ENCODE measurements at regions not wholly inside any gene's neighbourhood (a gene's known extent, or its start where the extent isn't known, plus 50 kb on each side); places are given as distances from the start of the nearest gene placed in this dataset.

GRCh38 chr9:126096340-126096739, 230.3 kb upstream of the MVB12B start:
- Histone ChIP-seq H3K36me3 (ENCODE audit: control insufficient read depth, insufficient read depth, low read length) (no peaks in the 10 kb centered on the region), H3K27me3 (ENCODE audit: control insufficient read depth, insufficient read depth, low read length) (peaks cover 6% of the 10 kb centered on the region; the same call in 1 of the 2 replicates), H3K4me3 (ENCODE audit: low read depth, low read length) (no peak overlapping the region)
- POLR2A ChIA-PET: no interaction called here
- TF ChIP-seq, protein P1, sequence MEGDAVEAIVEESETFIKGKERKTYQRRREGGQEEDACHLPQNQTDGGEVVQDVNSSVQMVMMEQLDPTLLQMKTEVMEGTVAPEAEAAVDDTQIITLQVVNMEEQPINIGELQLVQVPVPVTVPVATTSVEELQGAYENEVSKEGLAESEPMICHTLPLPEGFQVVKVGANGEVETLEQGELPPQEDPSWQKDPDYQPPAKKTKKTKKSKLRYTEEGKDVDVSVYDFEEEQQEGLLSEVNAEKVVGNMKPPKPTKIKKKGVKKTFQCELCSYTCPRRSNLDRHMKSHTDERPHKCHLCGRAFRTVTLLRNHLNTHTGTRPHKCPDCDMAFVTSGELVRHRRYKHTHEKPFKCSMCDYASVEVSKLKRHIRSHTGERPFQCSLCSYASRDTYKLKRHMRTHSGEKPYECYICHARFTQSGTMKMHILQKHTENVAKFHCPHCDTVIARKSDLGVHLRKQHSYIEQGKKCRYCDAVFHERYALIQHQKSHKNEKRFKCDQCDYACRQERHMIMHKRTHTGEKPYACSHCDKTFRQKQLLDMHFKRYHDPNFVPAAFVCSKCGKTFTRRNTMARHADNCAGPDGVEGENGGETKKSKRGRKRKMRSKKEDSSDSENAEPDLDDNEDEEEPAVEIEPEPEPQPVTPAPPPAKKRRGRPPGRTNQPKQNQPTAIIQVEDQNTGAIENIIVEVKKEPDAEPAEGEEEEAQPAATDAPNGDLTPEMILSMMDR (IDR thresholded peaks at IDR 0.05; ENCODE audit: insufficient read depth, low read depth, low read length): no peak
- DNase-seq (ENCODE audit: low read depth): no peak
- CTCF ChIA-PET: no interaction called here

GRCh38 chr9:126097679-126098078, 228.9 kb upstream of the MVB12B start:
- no peak for DNase-seq (ENCODE audit: low read depth)
- Histone ChIP-seq H3K4me3 (ENCODE audit: low read depth, low read length) (no peak overlapping the region), H3K36me3 (ENCODE audit: control insufficient read depth, insufficient read depth, low read length) (no peaks in the 10 kb centered on the region), H3K27me3 (ENCODE audit: control insufficient read depth, insufficient read depth, low read length) (peaks cover 2% of the 10 kb centered on the region; the same call in 1 of the 2 replicates)
- CTCF ChIA-PET: no interaction called here
- TF ChIP-seq, protein P1 (IDR thresholded peaks at IDR 0.05; ENCODE audit: insufficient read depth, low read depth, low read length): no peak
- POLR2A ChIA-PET: no interaction called here

DNA sequence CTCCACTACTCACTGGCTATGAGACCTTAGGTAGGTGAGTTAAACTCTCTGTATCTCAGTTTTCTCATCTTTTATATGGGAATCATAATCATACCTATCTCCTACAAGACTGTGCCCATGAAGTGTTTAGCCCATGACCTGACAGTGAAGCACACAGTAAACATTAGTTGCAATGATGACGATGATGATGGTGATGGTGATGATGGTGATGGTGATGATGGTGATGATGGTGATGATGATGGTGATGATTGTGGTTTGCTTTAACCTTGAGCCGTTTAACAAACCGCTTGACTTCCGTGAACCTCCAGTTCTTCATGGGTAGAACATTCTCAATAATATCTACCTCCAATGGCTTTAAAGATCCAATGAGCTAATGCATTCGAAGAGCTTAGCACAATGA, 220.2 kb upstream of the MVB12B start:
- CTCF ChIA-PET: no interaction called here

DNA sequence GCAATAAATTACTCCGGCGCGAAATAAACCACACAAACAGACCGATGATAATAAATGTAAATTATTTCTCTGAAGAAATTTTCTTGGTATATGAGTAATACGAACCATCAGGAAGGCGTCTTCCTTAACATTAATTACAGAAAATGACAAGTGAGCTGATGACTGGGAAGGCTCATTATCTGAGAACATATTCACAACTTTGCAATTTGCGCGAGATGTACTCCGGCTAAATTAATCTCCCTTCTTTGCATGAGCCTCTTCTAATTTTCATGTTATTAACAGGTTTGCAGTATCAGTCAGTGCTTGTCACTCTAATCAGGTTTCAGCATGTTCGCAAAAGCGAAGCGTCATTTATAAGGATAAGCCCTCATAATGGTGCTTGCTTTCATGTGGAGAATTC, 218.9 kb upstream of the MVB12B start:
- Histone ChIP-seq H3K27me3 (ENCODE audit: control insufficient read depth, insufficient read depth, low read length) (peaks cover 2% of the 10 kb centered on the region; the same call in 1 of the 2 replicates), H3K36me3 (ENCODE audit: control insufficient read depth, insufficient read depth, low read length) (no peaks in the 10 kb centered on the region), H3K4me3 (ENCODE audit: low read depth, low read length) (no peak overlapping the region)
- TF ChIP-seq, protein P1 (IDR thresholded peaks at IDR 0.05; ENCODE audit: insufficient read depth, low read depth, low read length): no peak
- no peak for DNase-seq (ENCODE audit: low read depth)
- ChIA-PET POLR2A (no interaction called here), CTCF (no interaction called here)

More for the DNA sequence above, 220.2 kb upstream of the MVB12B start:
- Histone ChIP-seq H3K36me3 (ENCODE audit: control insufficient read depth, insufficient read depth, low read length) (no peaks in the 10 kb centered on the region), H3K27me3 (ENCODE audit: control insufficient read depth, insufficient read depth, low read length) (peaks cover 2% of the 10 kb centered on the region; the same call in 1 of the 2 replicates), H3K4me3 (ENCODE audit: low read depth, low read length) (no peak overlapping the region)
- DNase-seq (ENCODE audit: low read depth): no peak
- TF ChIP-seq, protein P1 (IDR thresholded peaks at IDR 0.05; ENCODE audit: insufficient read depth, low read depth, low read length): no peak
- POLR2A ChIA-PET: no interaction called here

DNA sequence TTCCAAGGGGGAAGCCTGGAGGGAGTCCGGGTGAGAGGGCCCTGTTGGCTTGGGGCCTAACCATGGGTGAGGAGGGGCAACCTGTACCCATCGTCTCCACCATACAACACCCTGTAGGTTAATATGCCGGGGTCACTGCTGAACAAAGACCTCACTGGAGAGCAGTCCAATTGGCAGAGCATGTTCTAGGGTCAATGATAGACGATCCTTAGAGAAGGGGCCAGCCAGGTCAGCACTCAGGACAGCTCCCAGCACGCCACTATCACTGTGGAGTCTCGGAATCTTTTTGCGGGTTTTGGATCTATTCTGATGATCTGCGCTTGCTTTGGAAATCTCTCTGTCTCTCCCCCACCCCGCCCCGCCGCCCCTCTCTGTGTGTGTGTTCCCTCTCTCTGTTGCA, 218.4 kb upstream of the MVB12B start:
- TF ChIP-seq, protein P1 (IDR thresholded peaks at IDR 0.05; ENCODE audit: insufficient read depth, low read depth, low read length): no peak
- CTCF ChIA-PET: no interaction called here
- POLR2A ChIA-PET: no interaction called here
- Histone ChIP-seq H3K4me3 (ENCODE audit: low read depth, low read length) (no peak overlapping the region), H3K36me3 (ENCODE audit: control insufficient read depth, insufficient read depth, low read length) (no peaks in the 10 kb centered on the region), H3K27me3 (ENCODE audit: control insufficient read depth, insufficient read depth, low read length) (peaks cover 2% of the 10 kb centered on the region; the same call in 1 of the 2 replicates)
- DNase-seq (ENCODE audit: low read depth): no peak
